Smooth muscle cell (in vitro differentiated cells): ENCODE measurements at regions not wholly inside any gene's neighbourhood (a gene's known extent, or its start where the extent isn't known, plus 50 kb on each side); places are given as distances from the start of the nearest gene placed in this dataset.

Source experiments
- DNase-seq: peaks from one replicate; lab custom pipeline; 2025; ENCODE audit not compliant: unreplicated experiment; lab: John Stamatoyannopoulos, UW
- H2AFZ ChIP-seq: fragments of 200-600 bp; sonication (generic); 2 replicates; pipeline ENCODE4 v1.6.0; 2016; ENCODE audit warnings: antibody characterized with exemption, low read depth, mild to moderate bottlenecking
- H3F3A ChIP-seq: fragments of 200-600 bp; sonication (generic); 2 replicates; pipeline ENCODE4 v1.6.0; 2017; ENCODE audit warnings: antibody characterized with exemption, low read depth
- H3K27ac ChIP-seq: fragments of 200-600 bp; sonication (generic); 2 replicates; pipeline ENCODE4 v1.5.1; 2016; ENCODE audit warnings: low read depth, mild to moderate bottlenecking
- H3K27me3 ChIP-seq: fragments of 200-600 bp; sonication (generic); 2 replicates; pipeline ENCODE4 v1.6.1; 2016; ENCODE audit warnings: low read depth, mild to moderate bottlenecking
- H3K36me3 ChIP-seq: fragments of 200-600 bp; sonication (generic); 2 replicates; pipeline ENCODE4 v1.5.1; 2016; ENCODE audit warnings: low read depth
- H3K4me1 ChIP-seq: fragments of 200-600 bp; sonication (generic); 2 replicates; pipeline ENCODE4 v1.5.1; 2016; ENCODE audit warnings: low read depth
- H3K4me2 ChIP-seq: fragments of 200-600 bp; sonication (generic); 2 replicates; pipeline ENCODE4 v1.6.0; 2016; ENCODE audit warnings: mild to moderate bottlenecking
- H3K4me3 ChIP-seq: fragments of 200-600 bp; sonication (generic); 2 replicates; pipeline ENCODE4 v1.5.1; 2016; ENCODE audit warnings: mild to moderate bottlenecking
- H3K79me2 ChIP-seq: fragments of 200-600 bp; sonication (generic); 2 replicates; pipeline ENCODE4 v1.6.0; 2016; ENCODE audit warnings: low read depth, mild to moderate bottlenecking
- H3K9ac ChIP-seq: fragments of 200-600 bp; sonication (generic); 2 replicates; pipeline ENCODE4 v1.6.0; 2016; ENCODE audit warnings: low read depth
- H3K9me3 ChIP-seq: fragments of 200-600 bp; sonication (generic); replicated peaks from 2 replicates; pipeline ENCODE4 v1.5.1; 2016; ENCODE audit warnings: low read depth
- H4K20me1 ChIP-seq: fragments of 200-600 bp; sonication (generic); 2 replicates; pipeline ENCODE4 v1.6.0; 2016; ENCODE audit warnings: low read depth
- WGBS: methylation state at CpG from one replicate; pipeline ENCODE4 v1.1.7; 2016; ENCODE audit warnings: low lambda C conversion rate; 5-methylcytosine and 5-hydroxymethylcytosine counted together
- TF ChIP-seq, protein P1 (sequence below): fragments of 200-600 bp; sonication (generic); IDR thresholded peaks from 2 replicates; pipeline ENCODE4 v1.5.1; 2017; ENCODE audit warnings: borderline replicate concordance, mild to moderate bottlenecking, antibody characterized with exemption; ENCODE audit not compliant: insufficient read depth, poor library complexity, severe bottlenecking

DNA sequence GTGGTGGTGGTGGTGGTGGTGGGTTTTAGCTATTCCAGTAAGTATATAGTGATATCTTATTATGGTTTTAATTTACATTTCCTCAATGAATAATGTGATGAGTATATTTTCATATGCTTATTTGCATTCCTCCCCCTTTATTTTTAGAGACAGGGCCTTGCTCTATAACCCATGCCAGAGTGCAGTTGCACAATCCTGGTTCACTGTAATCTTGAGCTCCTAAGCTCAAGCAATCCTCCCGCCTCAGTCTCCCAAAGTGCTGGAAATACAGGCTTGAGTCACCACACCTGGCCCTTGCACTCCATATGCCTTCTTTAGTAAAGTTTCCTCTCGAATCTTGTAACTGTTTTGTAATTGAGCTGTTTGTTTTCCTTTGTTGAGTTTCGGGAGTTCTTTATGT is 577.7 kb upstream of the AUTS2 start:
- Histone ChIP-seq H3K9me3 (no peaks in the 10 kb centered on the region), H3K36me3 (no peaks in the 10 kb centered on the region), H3K79me2 (no peaks in the 10 kb centered on the region), H3K27ac (no peak overlapping the region), H3F3A (no peaks in the 10 kb centered on the region), H4K20me1 (no peaks in the 10 kb centered on the region), H3K4me1 (no peaks in the 10 kb centered on the region), H3K9ac (no peak overlapping the region), H2AFZ (no peak overlapping the region), H3K4me3 (no peak overlapping the region), H3K27me3 (no peaks in the 10 kb centered on the region), H3K4me2 (no peak overlapping the region)
- no peak for DNase-seq
- 70% methylated on average over 3 of the region's 3 CpGs for WGBS
- TF ChIP-seq, protein P1, sequence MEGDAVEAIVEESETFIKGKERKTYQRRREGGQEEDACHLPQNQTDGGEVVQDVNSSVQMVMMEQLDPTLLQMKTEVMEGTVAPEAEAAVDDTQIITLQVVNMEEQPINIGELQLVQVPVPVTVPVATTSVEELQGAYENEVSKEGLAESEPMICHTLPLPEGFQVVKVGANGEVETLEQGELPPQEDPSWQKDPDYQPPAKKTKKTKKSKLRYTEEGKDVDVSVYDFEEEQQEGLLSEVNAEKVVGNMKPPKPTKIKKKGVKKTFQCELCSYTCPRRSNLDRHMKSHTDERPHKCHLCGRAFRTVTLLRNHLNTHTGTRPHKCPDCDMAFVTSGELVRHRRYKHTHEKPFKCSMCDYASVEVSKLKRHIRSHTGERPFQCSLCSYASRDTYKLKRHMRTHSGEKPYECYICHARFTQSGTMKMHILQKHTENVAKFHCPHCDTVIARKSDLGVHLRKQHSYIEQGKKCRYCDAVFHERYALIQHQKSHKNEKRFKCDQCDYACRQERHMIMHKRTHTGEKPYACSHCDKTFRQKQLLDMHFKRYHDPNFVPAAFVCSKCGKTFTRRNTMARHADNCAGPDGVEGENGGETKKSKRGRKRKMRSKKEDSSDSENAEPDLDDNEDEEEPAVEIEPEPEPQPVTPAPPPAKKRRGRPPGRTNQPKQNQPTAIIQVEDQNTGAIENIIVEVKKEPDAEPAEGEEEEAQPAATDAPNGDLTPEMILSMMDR = no peak

DNA sequence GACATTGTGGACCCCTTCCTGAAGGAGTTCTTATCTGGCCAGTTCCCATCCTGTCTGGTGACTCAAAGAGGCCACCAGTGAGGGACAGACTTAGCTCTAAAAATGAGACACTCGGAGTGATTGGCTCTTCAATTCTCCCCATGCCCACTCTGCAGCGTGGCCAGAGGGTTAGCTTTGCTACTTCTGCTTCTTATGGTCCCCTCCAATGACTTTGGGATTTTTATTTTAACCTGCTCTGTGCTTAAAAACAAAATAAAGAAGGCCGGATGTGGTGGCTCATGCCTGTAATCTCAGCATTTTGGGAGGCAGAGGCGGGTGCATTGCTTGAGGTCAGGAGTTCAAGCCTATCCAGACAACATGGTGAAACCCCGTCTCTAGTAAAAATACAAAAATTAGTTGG is 573.0 kb upstream of the AUTS2 start:
- Histone ChIP-seq H3K4me3 (no peak overlapping the region), H3K27ac (no peak overlapping the region), H4K20me1 (no peaks in the 10 kb centered on the region), H3K4me2 (no peak overlapping the region), H3F3A (no peaks in the 10 kb centered on the region), H3K79me2 (no peaks in the 10 kb centered on the region), H3K36me3 (no peaks in the 10 kb centered on the region), H3K9me3 (no peaks in the 10 kb centered on the region), H3K9ac (no peak overlapping the region), H3K27me3 (no peaks in the 10 kb centered on the region), H3K4me1 (no peaks in the 10 kb centered on the region), H2AFZ (no peak overlapping the region)
- 76% methylated on average over 5 of the region's 5 CpGs for WGBS
- TF ChIP-seq, protein P1 = no peak
- no peak for DNase-seq

GRCh38 chr7:69032848-69033247 is 565.4 kb upstream of the AUTS2 start:
- H2AFZ ChIP-seq = no peak overlapping the region
- no peak overlapping the region for H3K4me2 ChIP-seq
- H3K27ac ChIP-seq = no peak overlapping the region
- TF ChIP-seq, protein P1 = no peak
- H3K4me3 ChIP-seq = no peak overlapping the region
- no peaks in the 10 kb centered on the region for H3F3A ChIP-seq
- H3K9me3 ChIP-seq = no peaks in the 10 kb centered on the region
- H3K79me2 ChIP-seq = no peaks in the 10 kb centered on the region
- WGBS = 77% methylated on average over 4 of the region's 4 CpGs
- DNase-seq = no peak
- H3K36me3 ChIP-seq = no peaks in the 10 kb centered on the region
- H3K4me1 ChIP-seq = no peaks in the 10 kb centered on the region
- no peaks in the 10 kb centered on the region for H4K20me1 ChIP-seq
- peaks cover 6% of the 10 kb centered on the region for H3K27me3 ChIP-seq
- H3K9ac ChIP-seq = no peak overlapping the region

DNA sequence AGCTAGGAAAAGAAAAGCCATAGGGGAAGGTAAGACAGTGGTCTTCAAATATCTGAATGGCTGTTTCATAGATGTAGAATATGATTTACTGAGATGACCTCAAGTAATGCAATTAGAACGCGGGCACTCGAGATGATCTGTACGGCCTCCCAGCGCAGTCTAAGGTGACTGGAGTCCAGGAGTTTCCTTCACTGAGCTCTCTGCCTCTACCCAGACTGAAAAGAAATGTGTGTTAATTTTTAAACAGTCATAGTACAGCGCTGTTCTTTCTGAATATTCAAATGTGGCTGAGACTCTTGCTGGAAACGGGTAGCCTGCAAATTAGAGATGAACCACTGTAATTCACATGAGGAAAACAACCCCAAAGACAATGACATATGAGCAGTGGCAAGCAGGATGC is 562.4 kb upstream of the AUTS2 start:
- DNase-seq = no peak
- WGBS = 93% methylated on average over 7 of the region's 7 CpGs
- H4K20me1 ChIP-seq = no peaks in the 10 kb centered on the region
- no peaks in the 10 kb centered on the region for H3K79me2 ChIP-seq
- TF ChIP-seq, protein P1 = no peak
- H3K4me2 ChIP-seq = no peak overlapping the region
- no peak overlapping the region for H2AFZ ChIP-seq
- H3K27ac ChIP-seq = no peak overlapping the region
- H3K27me3 ChIP-seq = peaks cover 6% of the 10 kb centered on the region
- no peak overlapping the region for H3K4me3 ChIP-seq
- H3K4me1 ChIP-seq = no peaks in the 10 kb centered on the region
- no peak overlapping the region for H3K9ac ChIP-seq
- no peaks in the 10 kb centered on the region for H3K36me3 ChIP-seq
- no peaks in the 10 kb centered on the region for H3K9me3 ChIP-seq
- H3F3A ChIP-seq = no peaks in the 10 kb centered on the region
